ENCODE measurements at regions not wholly inside any gene's neighbourhood (a gene's known extent, or its start where the extent isn't known, plus 50 kb on each side); places are given as distances from the start of the nearest gene placed in this dataset.
"Not testable (repeated sequence)": the region's sequence is repeated elsewhere in the genome, so short reads cannot be mapped to it uniquely, and the experiment has no call there.

DNA sequence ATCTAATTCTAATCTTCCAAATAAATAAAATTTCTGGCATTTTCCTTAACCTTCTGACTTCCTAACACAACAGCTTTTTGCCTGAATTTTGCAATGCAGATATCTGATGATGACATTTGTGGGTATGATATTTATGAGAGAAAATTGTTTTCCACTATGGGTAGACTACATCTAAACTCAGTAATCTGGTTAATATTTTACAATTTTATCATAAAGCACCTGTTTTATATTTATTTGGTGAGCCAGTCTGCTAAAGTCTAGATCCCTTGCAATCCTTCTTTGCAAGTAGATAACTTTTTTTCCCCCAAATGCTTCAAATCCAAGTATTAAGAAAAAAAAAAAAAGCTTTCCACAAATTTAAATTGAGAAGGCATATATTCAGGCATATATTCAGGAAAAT lies 246.2 kb upstream of the DAB2 start:
- Histone ChIP-seq H3K36me3 (ENCODE audit: insufficient read depth) (no peaks in the 10 kb centered on the region), H3K4me1 (ENCODE audit: insufficient read depth) (no peaks in the 10 kb centered on the region), H3K4me3 (ENCODE audit: low read depth, low read length) (no peak overlapping the region), H3K27ac (ENCODE audit: low read depth) (no peak overlapping the region)
- DNase-seq (ENCODE audit: extremely low spot score): no peak

DNA sequence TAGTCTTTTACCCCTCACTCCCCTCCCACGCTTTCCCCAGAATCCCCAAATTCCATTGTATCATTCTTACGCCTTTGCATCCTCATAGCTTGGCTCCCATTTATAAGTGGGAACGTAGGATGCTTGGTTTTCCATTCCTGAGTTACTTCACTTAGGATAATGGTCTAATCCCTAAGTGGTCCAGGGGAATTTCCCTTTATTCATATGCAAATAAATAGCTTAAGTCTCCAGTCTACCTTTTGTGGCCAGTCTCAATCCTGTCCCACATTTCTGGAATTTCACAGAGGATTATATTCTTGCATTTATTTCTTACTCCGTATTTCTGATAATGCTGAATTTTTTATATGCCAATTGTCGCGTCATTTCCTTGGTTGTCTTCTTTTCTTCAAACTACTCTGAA lies 245.6 kb upstream of the DAB2 start:
- WGBS: 85% methylated on average over 6 of the region's 6 CpGs
- Histone ChIP-seq H3K27ac (ENCODE audit: low read depth) (no peak overlapping the region), H3K4me3 (ENCODE audit: low read depth, low read length) (no peak overlapping the region), H3K36me3 (ENCODE audit: insufficient read depth) (no peaks in the 10 kb centered on the region), H3K4me1 (ENCODE audit: insufficient read depth) (no peaks in the 10 kb centered on the region)
- DNase-seq (ENCODE audit: extremely low spot score): no peak

DNA sequence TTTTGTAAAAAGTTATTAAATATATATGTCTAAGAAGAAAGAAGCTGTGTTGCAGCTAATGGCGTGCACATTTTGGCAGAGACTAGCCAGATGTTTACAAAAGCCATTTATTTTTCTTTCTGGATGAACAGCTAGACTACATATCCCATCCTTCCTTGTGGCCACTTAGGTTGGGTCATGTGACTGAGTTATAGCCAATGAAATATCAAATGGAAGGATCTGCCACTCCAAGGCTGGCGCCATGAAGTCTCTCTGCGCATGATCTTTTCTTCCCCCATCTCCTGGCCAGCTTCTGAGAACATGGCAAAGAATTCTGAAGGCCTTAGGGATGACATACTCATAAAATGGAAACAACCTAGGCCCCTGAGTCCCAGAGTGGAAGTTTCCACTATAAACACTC lies 244.2 kb upstream of the DAB2 start:
- DNase-seq (ENCODE audit: extremely low spot score): no peak
- no peak overlapping the region for H3K4me3 ChIP-seq (ENCODE audit: low read depth, low read length)
- no peaks in the 10 kb centered on the region for H3K4me1 ChIP-seq (ENCODE audit: insufficient read depth)
- no peak overlapping the region for H3K27ac ChIP-seq (ENCODE audit: low read depth)
- WGBS: 96% methylated on average over 3 of the region's 3 CpGs
- H3K36me3 ChIP-seq (ENCODE audit: insufficient read depth): no peaks in the 10 kb centered on the region

DNA sequence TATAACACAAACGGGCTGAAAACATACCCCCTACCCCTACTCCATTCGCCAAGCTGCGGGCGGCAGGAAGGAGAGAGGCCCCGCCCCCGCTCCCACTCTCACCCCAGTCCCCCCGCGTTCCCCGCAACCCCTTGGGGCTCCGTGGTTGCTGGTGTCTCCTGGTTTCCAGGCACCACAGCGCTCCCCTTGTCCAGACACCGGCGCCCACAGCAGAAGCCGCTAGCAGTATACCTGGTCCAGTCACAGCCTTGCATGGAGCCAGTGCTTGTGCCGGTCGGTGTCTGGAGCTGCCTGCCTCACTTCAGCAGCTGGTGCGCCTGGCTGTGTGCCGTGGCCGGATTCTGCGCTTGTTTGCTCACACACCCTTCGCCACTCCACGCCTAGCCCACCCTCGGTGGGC lies 240.5 kb upstream of the DAB2 start:
- no peaks in the 10 kb centered on the region for H3K36me3 ChIP-seq (ENCODE audit: insufficient read depth)
- DNase-seq (ENCODE audit: extremely low spot score): no peak
- H3K4me3 ChIP-seq (ENCODE audit: low read depth, low read length): no peak overlapping the region
- H3K27ac ChIP-seq (ENCODE audit: low read depth): no peak overlapping the region
- H3K4me1 ChIP-seq (ENCODE audit: insufficient read depth): no peaks in the 10 kb centered on the region
- 94% methylated on average over 23 of the region's 23 CpGs for WGBS

DNA sequence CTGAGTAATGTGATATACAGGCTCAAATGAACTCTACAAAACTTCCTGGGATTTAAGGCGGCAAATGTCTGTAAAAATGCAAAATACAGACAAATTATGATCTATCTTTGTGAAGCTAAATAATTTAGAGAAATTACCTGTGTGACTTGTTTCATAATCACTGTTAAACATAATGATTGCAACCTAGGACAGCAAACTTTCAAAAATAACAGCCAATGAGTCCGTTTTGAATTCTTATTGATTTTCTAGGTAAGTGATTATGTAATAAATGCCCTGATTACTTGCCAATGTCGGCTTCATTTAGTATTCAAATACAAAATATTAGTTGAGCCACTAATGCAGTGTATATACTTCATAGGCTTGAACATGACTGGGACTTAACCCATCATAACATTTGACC lies 238.2 kb upstream of the DAB2 start:
- WGBS: 87% methylated on average over 3 of the region's 3 CpGs
- no peak overlapping the region for H3K27ac ChIP-seq (ENCODE audit: low read depth)

DNA sequence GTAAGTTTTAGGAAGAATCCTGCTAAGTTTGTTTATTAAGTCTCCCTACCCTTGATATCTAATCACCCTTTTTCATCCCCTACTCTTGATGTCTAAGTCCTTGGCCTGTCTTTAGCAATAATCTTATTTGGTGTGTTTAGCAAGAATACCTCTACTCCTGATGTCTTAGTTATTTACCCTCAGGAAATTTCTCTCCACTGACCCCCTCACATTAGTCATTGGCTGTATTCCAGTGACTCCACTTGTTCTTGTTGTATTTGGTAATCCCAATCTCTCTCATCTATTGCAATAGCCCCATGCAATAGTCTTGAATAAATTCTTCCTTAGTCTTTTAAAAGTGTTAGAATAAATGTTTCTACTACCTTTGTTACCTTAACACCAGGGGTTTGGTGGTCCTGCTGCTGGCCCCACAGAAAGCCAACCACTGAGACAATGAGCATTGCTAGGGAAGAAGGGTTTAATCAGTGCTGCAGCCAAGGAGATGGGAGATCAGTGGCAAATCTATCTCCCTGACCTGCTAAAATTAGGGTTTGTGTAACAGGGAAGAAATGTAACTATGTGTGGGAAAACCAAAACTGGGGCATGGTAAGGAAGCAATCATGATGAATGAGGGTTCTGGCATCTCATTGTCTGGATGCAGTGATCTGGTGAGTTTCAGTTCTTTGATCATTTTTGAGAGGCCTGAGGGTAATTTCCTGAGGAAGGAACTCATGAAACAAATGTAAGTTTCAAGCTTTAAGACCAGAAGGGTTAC lies 236.4 kb upstream of the DAB2 start:
- Histone ChIP-seq H3K36me3 (ENCODE audit: insufficient read depth) (no peaks in the 10 kb centered on the region), H3K4me1 (ENCODE audit: insufficient read depth) (no peaks in the 10 kb centered on the region), H3K27ac (ENCODE audit: low read depth) (no peak overlapping the region), H3K4me3 (ENCODE audit: low read depth, low read length) (no peak overlapping the region)
- DNase-seq (ENCODE audit: extremely low spot score): no peak

More for the DNA sequence above, 238.2 kb upstream of the DAB2 start:
- Histone ChIP-seq H3K4me3 (ENCODE audit: low read depth, low read length) (no peak overlapping the region), H3K36me3 (ENCODE audit: insufficient read depth) (no peaks in the 10 kb centered on the region), H3K4me1 (ENCODE audit: insufficient read depth) (no peaks in the 10 kb centered on the region)
- DNase-seq (ENCODE audit: extremely low spot score): no peak

DNA sequence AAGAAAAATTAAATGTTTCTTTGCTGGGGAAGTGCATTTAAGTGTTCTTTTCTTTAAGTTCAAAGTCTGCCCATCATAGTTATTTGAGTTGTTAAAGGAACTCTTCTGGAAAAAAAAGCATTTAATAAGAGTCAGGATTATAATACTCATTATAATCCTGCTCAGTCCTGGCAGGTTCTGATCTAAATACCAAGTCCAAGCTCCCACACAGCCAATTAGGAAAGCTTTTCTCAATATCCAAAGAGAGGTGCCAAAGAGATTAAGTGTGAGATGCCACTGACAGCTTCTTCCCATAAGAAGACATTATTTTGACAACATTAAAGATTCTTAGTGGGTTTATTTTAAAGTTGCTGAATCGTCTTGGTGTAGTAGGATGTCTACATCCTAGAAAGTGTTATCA lies 235.2 kb upstream of the DAB2 start:
- WGBS: 86% methylated on average over 1 of the region's 1 CpG
- Histone ChIP-seq H3K36me3 (ENCODE audit: insufficient read depth) (no peaks in the 10 kb centered on the region), H3K4me3 (ENCODE audit: low read depth, low read length) (no peak overlapping the region), H3K4me1 (ENCODE audit: insufficient read depth) (no peaks in the 10 kb centered on the region), H3K27ac (ENCODE audit: low read depth) (no peak overlapping the region)
- no peak for DNase-seq (ENCODE audit: extremely low spot score)

DNA sequence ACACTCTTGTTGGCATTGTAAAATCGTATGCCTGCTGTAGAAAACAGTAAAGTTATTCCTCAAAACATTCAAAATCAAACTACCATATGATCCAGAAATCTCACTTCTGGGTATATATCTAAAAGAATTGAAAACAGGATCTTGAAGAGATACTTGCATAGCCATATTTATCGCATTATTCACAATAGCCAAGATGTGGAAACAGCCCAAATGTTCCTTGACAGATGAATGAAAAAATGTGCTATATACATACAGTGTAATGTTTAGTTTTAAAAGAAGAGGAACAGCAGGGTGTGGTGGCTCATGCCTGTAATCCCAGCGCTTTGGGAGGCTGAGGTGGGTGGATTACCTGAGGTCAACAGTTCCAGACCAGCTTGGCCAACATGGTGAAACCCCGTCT lies 234.1 kb upstream of the DAB2 start:
- Histone ChIP-seq H3K27ac (ENCODE audit: low read depth) (no peak overlapping the region), H3K4me1 (ENCODE audit: insufficient read depth) (no peaks in the 10 kb centered on the region), H3K36me3 (ENCODE audit: insufficient read depth) (no peaks in the 10 kb centered on the region), H3K4me3 (ENCODE audit: low read depth, low read length) (no peak overlapping the region)
- no peak for DNase-seq (ENCODE audit: extremely low spot score)
- 82% methylated on average over 4 of the region's 4 CpGs for WGBS

DNA sequence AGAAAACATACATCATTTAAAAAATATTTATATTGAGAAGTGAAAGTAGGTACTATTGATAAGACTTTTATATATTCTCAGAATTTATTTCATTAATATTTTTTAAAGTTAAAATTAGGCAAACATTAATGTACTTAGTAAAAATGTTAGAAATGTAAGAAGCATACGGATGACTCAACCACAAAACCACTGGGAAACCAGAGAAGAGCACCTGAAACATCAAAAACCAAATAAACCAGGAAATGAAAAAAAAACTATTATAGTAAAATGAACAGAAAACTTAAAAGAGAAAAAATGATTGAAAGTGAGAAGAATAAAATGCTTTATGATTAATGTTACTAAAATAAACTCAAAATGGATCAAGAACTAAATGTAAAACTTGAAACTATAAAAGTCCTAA lies 233.2 kb upstream of the DAB2 start:
- Histone ChIP-seq H3K4me3 (ENCODE audit: low read depth, low read length) (no peak overlapping the region), H3K4me1 (ENCODE audit: insufficient read depth) (no peaks in the 10 kb centered on the region), H3K36me3 (ENCODE audit: insufficient read depth) (no peaks in the 10 kb centered on the region), H3K27ac (ENCODE audit: low read depth) (no peak overlapping the region)
- WGBS: 81% methylated on average over 1 of the region's 1 CpG
- no peak for DNase-seq (ENCODE audit: extremely low spot score)

DNA sequence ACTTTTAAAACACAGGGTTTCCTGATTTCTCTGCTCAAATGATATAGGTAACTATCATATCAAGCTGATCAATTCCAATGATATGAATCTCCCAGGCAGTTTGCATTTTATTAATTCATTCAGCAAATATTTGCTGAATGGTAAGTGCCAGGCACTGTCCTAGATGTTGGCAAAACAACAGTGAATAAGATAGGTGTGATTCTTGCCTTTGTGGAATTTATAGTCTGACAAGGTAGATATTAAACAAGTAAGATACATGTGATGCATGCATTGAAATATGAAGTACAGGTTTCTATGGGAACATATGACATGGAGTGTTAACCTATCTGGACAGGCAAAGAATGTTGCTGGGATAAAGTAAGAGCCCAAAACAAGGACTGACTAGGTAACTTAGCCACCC lies 231.8 kb upstream of the DAB2 start:
- no peak for DNase-seq (ENCODE audit: extremely low spot score)
- Histone ChIP-seq H3K4me1 (ENCODE audit: insufficient read depth) (no peaks in the 10 kb centered on the region), H3K4me3 (ENCODE audit: low read depth, low read length) (no peak overlapping the region), H3K36me3 (ENCODE audit: insufficient read depth) (no peaks in the 10 kb centered on the region), H3K27ac (ENCODE audit: low read depth) (no peak overlapping the region)

DNA sequence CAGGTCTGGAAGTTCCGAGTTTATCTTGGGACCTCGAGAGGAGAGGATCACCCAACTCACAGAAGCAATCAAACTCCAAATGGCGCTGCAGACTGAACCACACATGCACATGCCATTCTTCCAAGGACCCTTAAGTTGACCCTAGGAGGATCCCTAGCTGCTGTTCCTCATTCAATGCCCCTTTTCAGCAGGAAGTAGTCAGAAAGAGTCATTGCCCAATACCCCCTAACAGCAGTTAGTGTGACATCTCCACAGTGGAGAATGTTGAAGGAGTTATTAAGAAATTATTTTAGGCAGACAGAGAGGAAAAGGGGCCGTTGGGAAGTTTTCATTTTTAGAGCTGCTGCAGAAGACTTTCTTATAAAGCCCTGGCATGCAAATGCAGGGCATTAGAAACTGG lies 229.9 kb upstream of the DAB2 start:
- Histone ChIP-seq H3K36me3 (ENCODE audit: insufficient read depth) (no peaks in the 10 kb centered on the region), H3K4me1 (ENCODE audit: insufficient read depth) (no peaks in the 10 kb centered on the region), H3K27ac (ENCODE audit: low read depth) (no peak overlapping the region), H3K4me3 (ENCODE audit: low read depth, low read length) (no peak overlapping the region)
- DNase-seq (ENCODE audit: extremely low spot score): no peak
- 89% methylated on average over 4 of the region's 4 CpGs for WGBS

DNA sequence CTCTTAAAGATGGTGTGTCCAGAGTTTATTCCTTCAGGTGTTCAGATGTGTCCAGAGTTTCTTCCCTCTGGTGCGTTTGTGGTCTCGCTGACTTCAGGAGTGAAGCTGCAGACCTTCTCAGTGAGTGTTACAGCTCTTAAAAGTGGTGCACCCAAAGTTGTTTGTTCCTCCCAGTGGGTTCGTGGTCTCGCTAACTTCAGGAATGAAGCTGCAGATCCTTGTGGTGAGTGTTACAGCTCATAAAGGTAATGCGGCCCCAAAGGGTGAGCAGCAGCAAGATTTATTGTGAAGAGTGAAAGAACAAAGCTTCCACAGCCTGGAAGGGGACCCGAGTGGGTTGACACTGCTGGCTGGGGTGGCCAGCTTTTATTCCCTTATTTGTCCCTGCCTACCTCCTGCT lies 227.7 kb upstream of the DAB2 start:
- not testable (repeated sequence) for H3K27ac ChIP-seq (ENCODE audit: low read depth); DNase-seq (ENCODE audit: extremely low spot score); H3K4me1 ChIP-seq (ENCODE audit: insufficient read depth); H3K4me3 ChIP-seq (ENCODE audit: low read depth, low read length); H3K36me3 ChIP-seq (ENCODE audit: insufficient read depth)
- WGBS: 86% methylated on average over 6 of the region's 6 CpGs

DNA sequence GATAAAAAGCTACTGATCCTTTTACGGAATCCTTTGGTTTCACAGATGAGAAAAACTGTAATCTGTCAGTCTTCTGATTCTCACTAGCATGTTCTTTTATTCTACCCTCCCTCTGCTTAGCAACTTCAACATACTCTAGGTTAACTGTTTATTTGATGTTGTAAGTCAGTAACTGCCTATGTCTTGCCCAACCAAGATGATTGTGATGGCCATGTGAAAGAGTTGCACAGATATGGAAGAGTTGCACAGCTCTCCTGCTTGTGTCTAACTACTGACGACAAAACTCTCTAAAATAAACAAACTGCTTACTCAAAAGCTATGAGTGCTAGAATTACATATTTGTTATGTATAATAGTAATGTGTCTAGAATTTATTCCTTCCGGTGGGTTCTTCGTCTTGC lies 227.3 kb upstream of the DAB2 start:
- H3K4me1 ChIP-seq (ENCODE audit: insufficient read depth): no peaks in the 10 kb centered on the region
- 93% methylated on average over 4 of the region's 4 CpGs for WGBS

DNA sequence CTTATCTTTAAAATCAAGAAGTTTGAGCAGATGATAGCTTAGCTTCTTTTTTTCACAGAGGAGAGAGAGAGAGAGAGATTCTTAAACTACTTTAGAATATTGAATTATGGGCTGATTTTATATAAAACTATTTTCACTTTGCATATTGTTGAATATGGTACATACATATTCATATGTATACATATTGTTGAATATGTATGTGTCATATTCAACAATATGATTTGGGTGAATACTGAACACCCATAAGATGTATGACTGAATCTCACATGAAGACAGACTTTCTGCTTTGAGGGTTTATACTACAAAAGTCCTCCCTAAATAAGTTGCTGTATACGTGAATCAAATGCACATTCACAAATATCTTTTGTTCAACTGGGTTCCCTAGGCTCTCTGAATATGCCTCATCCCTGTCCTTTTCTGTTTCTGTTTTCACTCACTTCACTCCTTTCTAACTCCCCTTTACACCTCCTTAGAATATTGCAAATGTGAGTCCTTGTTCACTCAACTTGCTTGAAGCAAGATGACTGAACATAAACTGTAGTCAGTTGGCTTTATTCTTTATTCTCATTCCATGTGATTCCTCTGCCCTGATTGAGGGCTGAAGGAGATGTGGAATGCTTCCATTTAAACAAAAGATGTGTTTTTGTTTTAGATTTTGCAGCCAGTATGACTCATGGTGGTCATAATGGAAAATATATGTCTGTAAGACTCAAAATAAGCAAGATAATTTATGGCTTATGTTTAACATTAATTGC lies 225.4 kb upstream of the DAB2 start:
- WGBS: 78% methylated on average over 1 of the region's 1 CpG
- H3K36me3 ChIP-seq (ENCODE audit: insufficient read depth): no peaks in the 10 kb centered on the region
- no peak overlapping the region for H3K4me3 ChIP-seq (ENCODE audit: low read depth, low read length)
- DNase-seq (ENCODE audit: extremely low spot score): no peak
- H3K4me1 ChIP-seq (ENCODE audit: insufficient read depth): no peaks in the 10 kb centered on the region
- no peak overlapping the region for H3K27ac ChIP-seq (ENCODE audit: low read depth)

More for the DNA sequence above, 227.3 kb upstream of the DAB2 start:
- Histone ChIP-seq H3K4me3 (ENCODE audit: low read depth, low read length) (no peak overlapping the region), H3K36me3 (ENCODE audit: insufficient read depth) (no peaks in the 10 kb centered on the region), H3K27ac (ENCODE audit: low read depth) (no peak overlapping the region)
- no peak for DNase-seq (ENCODE audit: extremely low spot score)
